NCI-H2171 treated with DMSO at 0.1 percent for 48 hours (cell line): ENCODE measurements at regions not wholly inside any gene's neighbourhood (a gene's known extent, or its start where the extent isn't known, plus 50 kb on each side); places are given as distances from the start of the nearest gene placed in this dataset.
A peak's percentile ranks its signal among the peaks of the same experiment; 100 is the strongest.

ENCODE experiments used
- DNase-seq: peaks from one replicate; lab custom pipeline; 2025; lab: John Stamatoyannopoulos, UW

DNA sequence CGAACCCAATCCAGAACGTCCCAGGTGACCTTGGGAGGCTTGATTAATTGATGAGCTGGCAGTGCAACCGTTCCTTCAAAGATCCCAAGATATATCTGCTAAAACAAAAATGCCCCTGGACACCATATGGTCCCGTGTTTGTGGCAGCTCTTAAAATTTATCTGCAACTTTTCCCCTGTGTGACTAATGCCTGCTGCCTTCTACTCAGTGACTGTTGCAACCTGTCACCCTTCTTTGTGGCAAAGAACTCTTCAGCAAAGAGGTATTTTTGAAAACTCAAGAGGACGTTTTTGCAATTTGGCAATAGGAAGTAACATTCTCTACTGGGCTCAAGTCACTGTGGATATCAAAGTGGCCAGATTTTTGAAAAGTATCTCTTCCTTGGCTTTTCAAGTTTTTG lies 75.8 kb upstream of the SOD3 start:
- no peak for DNase-seq

DNA sequence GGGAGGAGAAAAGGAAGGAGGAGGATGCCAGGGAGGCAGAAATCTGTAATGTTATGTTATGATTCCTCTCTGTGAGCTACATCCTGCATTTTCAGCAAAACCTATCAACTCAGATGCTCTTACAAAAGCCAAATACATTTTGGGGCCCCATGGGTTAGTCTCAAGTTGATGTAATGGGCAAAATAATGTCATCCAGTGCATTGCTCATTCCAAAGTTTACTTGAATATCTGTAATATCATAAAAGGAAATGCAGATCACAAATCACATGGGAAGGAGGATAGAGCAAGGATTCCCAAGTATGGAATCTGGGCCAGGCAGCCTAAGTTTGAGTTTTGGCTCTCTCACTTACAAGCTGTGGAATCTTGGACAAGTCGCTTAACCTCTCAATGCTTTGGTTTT lies 74.9 kb upstream of the SOD3 start:
- no peak for DNase-seq

DNA sequence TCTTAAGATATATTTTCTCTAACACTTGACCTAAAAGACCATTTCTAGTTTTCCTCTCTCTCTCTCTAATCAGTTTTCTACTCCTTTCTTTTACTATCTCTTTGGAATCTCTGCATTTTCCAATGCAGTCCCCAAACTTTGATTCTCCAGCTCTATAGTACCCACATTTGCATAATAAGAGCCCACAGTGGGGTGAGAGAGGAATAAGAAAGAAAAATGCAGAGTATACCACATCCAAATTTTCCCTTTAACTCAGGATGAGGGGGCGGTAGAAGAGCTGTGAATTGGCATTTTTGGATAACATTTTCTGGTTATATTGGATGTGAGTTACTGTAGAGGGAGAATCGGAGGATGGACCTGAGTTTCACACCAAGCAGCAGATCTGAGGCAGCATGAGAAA lies 74.4 kb upstream of the SOD3 start:
- DNase-seq = no peak

DNA sequence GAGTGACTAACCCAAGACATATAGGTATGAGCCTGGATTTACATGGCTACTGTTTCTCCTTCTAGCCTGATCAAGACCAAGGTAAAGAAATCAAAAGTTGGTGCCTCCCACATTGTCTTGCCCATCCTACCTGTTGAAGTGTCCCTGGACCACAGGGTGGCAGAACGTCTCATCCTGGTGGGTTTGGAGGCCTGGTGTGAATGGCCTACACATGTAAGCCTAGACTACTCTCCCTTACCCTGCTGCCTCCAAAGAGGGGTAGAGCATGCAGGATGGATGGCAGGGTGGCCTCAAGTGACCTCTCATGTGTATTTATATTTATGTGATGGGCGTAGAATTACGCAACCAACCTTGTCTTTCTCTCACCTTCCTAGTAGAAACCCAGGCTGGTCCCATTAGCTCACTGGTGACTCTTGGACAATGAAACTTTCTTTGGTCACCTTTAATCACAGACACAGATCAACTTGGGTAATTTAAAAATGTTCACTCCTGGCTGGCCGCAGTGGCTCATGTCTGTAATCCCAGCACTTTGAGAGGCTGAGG lies 73.3 kb upstream of the SOD3 start:
- no peak for DNase-seq

DNA sequence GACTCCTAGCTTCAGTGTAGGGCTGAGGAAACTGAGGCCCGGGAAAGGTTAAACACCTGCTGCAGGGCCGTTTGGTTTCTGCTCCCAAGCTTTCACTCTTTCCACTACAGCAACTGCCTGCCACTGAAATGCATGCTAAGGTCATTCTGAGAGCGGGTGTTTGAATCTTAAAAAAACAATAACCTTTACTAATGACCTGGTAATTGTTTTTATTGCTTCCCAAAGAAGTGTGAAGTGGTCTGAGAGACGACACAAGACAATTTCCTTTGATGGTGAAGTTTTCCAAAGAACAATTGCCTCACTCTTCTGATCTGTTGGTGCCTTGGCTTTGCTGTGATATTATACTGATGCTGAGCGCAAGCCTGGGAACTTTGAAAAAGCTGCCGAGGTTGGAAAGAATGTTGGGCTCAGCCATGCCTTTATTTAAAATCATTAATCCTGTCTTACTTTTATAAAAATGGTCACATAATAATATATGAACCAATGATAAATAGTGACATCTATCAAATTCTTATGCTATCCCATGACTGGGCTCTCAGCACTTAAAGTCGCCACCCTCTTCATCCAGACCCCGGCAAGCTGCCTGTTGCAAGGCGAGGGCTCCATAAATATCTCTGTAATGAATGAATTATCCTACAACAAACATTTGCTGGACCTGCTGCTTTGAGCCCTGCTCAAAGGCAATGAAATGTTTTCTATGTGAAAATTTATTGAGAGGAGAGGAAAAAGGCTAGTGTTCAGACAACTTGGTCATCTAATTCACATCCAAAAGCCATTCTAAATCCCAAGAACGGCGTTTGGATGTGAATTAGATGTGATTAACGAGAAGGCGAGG lies 67.8 kb upstream of the SOD3 start:
- no peak for DNase-seq

DNA sequence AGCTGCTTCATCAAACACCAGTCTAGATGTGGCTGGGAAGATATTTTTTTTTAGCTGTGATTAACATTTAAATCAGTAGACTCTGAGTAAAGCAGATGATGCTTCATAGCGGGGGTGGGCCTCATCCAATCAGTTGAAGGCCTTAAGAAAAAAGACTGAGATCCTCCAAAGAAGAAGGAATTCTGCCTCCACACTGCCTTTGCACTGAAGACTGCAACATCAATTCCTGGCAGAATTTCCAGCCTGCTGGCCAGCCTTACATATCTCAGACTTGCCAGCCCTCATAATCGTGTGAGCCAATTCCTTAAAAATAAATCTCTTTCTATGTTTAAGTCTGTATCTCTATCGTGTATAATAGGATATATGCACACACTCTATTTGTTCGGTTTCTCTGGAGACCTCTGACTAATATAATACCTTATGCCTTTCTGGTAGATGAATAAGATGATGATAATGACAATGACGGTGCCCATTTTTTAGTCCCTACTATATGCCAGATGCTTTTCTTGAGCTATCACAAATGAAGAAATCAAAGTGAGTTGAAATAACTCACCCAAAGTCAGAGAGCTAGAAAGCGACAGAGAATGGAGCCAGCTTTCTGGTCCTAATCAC lies 66.1 kb upstream of the SOD3 start:
- no peak for DNase-seq

DNA sequence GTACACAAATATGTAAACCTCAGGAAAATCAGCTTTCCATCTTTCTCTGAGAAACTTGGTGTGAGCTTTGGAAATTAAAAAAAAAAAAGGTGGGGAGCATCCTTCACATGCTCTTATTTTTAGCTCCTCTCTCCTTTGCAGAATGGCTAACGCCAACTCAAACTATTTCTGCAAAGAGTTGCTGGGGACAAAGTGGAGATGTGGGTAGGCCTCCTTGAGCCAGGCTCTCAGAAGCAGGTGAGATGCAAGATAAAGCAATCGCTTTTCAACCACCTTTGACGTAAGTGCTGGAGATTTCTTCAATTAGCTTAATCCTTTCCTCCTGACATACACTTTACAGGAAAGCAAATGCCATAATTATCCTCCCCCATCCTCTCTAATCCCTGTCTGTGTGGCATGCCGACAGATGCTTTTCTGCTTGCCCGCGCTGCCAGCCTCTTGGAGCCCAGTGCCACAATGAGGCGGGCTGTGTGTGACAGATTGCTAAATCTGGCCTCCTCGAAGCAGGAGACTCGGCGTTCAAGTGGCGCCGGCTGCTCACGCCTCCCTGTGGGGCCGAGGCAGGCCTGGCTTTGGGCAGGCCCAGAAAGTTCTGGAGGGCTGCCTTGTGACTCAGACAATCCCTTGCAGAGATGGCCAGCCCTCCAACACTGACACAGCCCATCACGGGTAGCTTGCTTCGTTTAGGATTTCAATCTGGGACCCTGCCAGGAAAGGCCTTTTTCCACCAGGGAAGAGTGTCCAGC lies 64.9 kb upstream of the SOD3 start:
- peak; percentile 79 for DNase-seq

DNA sequence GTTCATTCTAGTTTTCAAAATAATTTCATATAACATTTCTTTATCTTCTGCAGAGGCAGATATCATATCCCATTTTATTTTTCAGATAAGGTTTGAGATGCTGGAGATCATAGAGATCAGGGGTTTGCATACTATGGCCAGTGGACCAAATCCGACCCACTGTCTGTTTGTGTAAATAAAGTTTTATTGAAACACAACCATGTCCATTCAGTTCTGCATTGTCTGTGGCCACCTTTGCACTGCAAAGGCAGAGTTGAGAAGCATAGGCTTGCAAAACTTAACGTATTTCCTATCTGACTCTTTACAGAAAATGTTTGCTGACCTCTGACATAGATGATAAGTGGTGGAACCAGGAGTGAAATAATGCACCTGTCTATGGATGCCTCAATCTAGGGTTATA lies 63.9 kb upstream of the SOD3 start:
- no peak for DNase-seq

DNA sequence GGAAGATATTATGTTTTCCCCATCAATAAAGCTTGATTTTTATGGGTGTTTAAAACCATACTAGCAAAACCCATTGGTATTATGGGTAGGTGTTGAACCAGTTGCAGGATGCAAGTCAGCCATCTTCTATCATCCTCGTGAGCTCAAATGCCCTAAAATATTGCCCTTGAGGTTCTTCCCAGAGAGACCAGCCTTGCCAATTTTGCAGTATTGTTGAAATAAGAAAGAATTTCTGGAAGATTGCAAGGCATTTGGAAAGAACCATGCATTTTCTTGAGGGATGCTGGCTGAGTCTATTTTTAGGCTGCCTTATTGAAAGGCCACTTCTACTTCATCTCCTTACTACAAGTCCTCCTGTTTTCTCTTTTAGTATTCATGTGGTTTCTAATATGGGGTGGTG lies 60.9 kb upstream of the SOD3 start:
- DNase-seq = no peak

DNA sequence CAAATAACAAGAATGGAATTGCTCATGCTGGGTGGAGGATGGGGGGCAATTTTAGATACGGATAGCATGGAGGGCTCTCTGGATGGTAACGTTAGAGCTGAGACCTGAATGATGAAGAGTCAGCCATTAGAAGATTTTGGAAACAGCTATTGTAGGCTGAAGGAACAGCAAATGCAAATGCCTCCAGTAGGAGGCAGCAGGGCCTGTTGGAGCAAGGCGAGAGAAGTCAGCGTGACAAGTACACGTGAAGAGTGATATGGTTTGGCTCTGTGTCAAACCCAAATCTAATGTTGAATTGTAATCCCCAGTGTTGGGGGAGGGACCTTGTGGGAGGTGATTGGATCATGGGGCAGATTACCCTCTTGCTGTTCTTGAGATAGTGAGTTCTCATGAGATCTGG lies 59.3 kb upstream of the SOD3 start:
- DNase-seq = no peak

DNA sequence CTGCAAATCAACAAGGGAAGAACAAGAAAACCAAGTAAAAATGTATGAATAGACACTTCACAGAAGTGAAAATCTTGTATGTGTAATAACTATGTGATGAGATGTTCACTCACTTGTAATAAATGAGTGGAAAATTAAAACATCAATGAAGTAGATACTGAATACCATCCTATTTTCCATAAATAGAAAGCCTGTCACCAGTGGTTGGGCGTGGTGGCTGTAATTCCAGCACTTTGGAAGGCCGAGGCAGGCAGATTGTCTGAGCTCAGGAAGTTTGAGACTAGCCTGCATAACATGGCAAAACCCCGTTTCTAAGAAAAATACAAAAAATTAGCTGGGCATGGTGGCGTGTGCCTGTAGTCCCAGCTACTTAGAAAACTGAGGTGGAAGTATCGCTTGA lies 53.5 kb upstream of the SOD3 start:
- no peak for DNase-seq

DNA sequence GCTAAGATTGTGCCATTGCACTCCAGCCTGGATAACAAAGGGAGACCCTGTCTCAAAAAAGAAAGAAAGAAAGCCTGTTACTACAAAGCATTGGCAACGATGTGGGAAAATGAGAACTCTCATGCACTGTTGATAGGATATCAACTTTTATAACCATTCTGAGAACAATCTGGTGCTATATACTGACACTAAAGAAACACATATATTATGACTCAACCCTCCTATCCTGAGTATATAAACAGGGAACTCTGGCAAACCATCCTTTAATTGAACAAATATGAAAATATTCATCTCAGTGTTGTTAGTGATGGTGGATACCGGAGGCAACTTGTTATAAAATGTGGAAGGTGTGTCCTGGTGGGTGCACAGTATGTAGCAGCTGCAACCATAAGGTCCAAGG lies 53.0 kb upstream of the SOD3 start:
- DNase-seq = no peak

DNA sequence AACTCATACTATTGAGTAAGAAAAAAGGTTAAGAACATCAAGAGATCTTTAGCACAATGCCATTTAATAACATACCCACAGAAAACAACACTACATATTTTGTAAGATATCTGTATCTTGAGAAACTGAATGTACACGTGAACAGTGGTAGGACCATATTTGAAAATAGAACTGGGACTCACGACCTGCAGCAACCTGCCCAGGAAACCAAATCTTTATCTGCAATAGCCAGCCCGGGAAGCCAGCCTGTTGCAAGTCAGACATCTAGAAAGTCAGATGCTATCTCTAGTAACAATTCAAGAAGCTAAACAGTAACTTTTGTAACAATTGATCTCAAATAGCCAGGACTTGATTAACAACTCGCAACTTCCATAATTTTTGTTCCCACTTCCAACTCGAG lies 52.6 kb upstream of the SOD3 start:
- no peak for DNase-seq

DNA sequence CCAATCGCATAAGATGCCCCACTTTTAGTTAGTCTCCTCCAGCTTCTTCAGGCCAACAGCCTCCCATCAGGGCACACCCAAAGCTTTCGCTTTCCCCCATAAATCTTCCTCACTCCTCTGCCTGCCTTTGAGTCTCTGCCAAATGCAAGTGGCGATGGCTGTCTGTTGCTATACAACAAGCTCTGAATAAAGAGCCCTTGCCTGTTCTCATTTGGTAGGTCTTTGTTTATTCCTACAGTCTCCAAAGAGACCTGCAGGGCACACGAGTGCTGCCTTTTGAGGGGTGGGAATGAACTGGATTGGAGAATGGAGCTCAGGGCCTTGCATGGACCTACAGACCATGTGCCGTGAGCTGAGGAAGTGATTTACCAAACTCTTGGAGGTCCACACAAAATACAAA lies 52.2 kb upstream of the SOD3 start:
- DNase-seq = no peak

DNA sequence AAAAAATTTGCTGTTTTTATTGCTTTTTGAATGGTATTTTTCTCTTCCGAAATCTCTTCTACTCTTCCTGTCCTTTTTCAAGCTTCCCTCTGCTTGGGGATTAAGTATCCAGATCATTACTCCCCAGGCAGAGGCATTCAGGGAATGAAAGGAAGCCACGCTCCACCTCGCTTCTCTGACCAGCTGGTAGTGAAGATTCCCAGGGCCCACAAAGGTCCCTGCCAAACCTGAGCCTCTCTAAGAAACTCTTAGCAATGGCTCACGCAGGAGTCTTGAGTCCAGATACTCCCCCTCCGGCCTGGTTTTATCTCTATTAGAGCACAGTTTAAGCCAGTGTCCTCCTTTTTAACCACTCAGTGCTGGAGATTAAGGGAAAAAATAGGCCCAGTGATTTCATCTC lies 51.4 kb upstream of the SOD3 start:
- DNase-seq = no peak

DNA sequence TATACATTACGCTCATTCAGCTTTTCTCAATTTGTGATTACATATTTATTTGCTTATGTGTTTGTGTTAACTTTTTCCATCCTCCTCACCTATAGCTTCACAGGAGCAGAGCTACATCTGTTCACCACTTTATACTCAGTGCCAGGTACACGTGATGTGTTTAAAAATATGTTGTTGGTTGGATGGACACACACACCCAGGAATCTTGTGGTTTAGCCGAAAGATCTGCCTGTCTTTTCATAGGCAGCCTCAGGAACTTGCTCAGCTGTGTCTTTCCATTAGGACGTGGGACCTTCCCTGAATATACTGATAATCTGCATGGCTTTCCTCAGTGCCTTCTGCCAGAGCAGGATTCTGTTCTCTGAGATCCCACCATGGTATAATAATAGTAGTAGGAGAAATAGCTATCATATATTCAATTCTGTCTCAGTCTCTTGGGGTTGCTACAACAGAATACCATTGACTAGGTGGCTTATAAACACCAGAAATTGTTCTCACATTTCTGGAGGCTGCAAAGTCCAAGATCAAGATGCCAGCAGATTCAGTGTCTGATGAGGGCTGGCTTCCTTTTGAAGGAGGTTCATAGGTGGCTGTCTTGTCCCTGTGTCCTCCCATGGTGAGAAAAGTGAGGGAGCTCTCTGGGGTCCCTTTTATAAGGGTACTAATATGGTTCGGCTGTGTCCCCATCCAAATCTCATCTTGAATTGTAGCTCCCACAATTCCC lies 50.0 kb upstream of the SOD3 start:
- no peak for DNase-seq
